Fibroblast of lung (primary cell): ENCODE measurements at regions not wholly inside any gene's neighbourhood (a gene's known extent, or its start where the extent isn't known, plus 50 kb on each side); places are given as distances from the start of the nearest gene placed in this dataset.
A peak's percentile ranks its signal among the peaks of the same experiment; 100 is the strongest.

ENCODE experiments used
- DNase-seq, 2 donors: peaks; one replicate each; pipeline versions ENCODE4 v3.0.0 to v3.0.0-alpha.2; 2010; ENCODE audit warnings: low read depth in 2 of 2
- H2AFZ ChIP-seq: 2 replicates; pipeline ENCODE4 v1.5.1; 2012; ENCODE audit warnings: low read length, control low read depth, inconsistent platforms
- H3K27ac ChIP-seq: 2 replicates; pipeline ENCODE4 v1.5.1; 2011; ENCODE audit warnings: low read length, control low read depth; ENCODE audit not compliant: insufficient read depth
- H3K27me3 ChIP-seq: 2 replicates; pipeline ENCODE4 v1.5.1; 2011; ENCODE audit warnings: mild to moderate bottlenecking, low read length; ENCODE audit not compliant: control insufficient read depth, insufficient read depth
- H3K36me3 ChIP-seq: 2 replicates; pipeline ENCODE4 v1.5.1; 2011; ENCODE audit warnings: low read length; ENCODE audit not compliant: control insufficient read depth, insufficient read depth
- H3K4me1 ChIP-seq: 2 replicates; pipeline ENCODE4 v1.5.1; 2011; ENCODE audit warnings: low read length; ENCODE audit not compliant: control insufficient read depth, insufficient read depth; ENCODE audit errors: extremely low read depth
- H3K4me2 ChIP-seq: 2 replicates; pipeline ENCODE4 v1.5.1; 2011; ENCODE audit warnings: low read length, control low read depth; ENCODE audit not compliant: insufficient read depth; ENCODE audit errors: extremely low read depth
- H3K4me3 ChIP-seq, 4 experiments: fragments of 200-600 bp in 1 of 4; sonication (generic) in 1 of 4; replicated peaks in 1 of 4; 2 replicates each; pipeline ENCODE4 v1.5.1; 2011 to 2016; ENCODE audit warnings: low read length in 4 of 4, low read depth in 3 of 4, mild to moderate bottlenecking in 3 of 4, control low read depth in 2 of 4, inconsistent platforms in 1 of 4, mixed read lengths in 1 of 4; ENCODE audit not compliant: insufficient read depth in 1 of 4; ENCODE audit errors: control extremely low read depth in 1 of 4
- H3K79me2 ChIP-seq: 2 replicates; pipeline ENCODE4 v1.5.1; 2012; ENCODE audit warnings: mild to moderate bottlenecking, low read length, inconsistent platforms; ENCODE audit not compliant: control insufficient read depth, insufficient read depth
- H3K9ac ChIP-seq: 2 replicates; pipeline ENCODE4 v1.5.1; 2011; ENCODE audit warnings: mild to moderate bottlenecking, low read length, control low read depth; ENCODE audit not compliant: insufficient read depth
- H3K9me3 ChIP-seq: 2 replicates; pipeline ENCODE4 v1.5.1; 2012; ENCODE audit warnings: low read depth, low read length; ENCODE audit not compliant: control insufficient read depth, insufficient read depth
- H4K20me1 ChIP-seq: 2 replicates; pipeline ENCODE4 v1.5.1; 2011; ENCODE audit warnings: low read length; ENCODE audit not compliant: control insufficient read depth, insufficient read depth; ENCODE audit errors: extremely low read depth
- EZH2 ChIP-seq: IDR thresholded peaks from 2 replicates; pipeline ENCODE4 v1.5.1; 2012; ENCODE audit warnings: low read length, control low read depth, mild to moderate bottlenecking; ENCODE audit errors: missing control alignments
- TF ChIP-seq, protein P1 (sequence below), 2 donors: IDR thresholded peaks in 1 of 2; conservative IDR thresholded peaks in 1 of 2; 1 replicate in 1 of 2; 2 replicates in 1 of 2; pipeline ENCODE4 v1.5.1; 2011 to 2012; ENCODE audit warnings: low read length in 2 of 2, control low read depth in 1 of 2, inconsistent platforms in 1 of 2, low read depth in 1 of 2, mild to moderate bottlenecking in 1 of 2

GRCh38 chr2:217552081-217552480, 450.7 kb downstream of the TNS1 start:
- Histone ChIP-seq H3K9me3 (no peaks in the 10 kb centered on the region), H3K27me3 (no peaks in the 10 kb centered on the region), H2AFZ (no peak overlapping the region), H3K4me1 (peaks cover 4% of the 10 kb centered on the region), H3K79me2 (no peaks in the 10 kb centered on the region), H3K4me3 (no peak overlapping the region), H3K4me2 (no peak overlapping the region), H3K27ac (no peak overlapping the region), H3K36me3 (no peaks in the 10 kb centered on the region), H4K20me1 (no peaks in the 10 kb centered on the region), H3K9ac (no peak overlapping the region)
- DNase-seq: peak in 1 of 2 donors; percentile 28
- TF ChIP-seq EZH2: no peak
- TF ChIP-seq, protein P1, sequence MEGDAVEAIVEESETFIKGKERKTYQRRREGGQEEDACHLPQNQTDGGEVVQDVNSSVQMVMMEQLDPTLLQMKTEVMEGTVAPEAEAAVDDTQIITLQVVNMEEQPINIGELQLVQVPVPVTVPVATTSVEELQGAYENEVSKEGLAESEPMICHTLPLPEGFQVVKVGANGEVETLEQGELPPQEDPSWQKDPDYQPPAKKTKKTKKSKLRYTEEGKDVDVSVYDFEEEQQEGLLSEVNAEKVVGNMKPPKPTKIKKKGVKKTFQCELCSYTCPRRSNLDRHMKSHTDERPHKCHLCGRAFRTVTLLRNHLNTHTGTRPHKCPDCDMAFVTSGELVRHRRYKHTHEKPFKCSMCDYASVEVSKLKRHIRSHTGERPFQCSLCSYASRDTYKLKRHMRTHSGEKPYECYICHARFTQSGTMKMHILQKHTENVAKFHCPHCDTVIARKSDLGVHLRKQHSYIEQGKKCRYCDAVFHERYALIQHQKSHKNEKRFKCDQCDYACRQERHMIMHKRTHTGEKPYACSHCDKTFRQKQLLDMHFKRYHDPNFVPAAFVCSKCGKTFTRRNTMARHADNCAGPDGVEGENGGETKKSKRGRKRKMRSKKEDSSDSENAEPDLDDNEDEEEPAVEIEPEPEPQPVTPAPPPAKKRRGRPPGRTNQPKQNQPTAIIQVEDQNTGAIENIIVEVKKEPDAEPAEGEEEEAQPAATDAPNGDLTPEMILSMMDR (conservative IDR thresholded peaks at IDR 0.05 in 1 of 2, IDR thresholded peaks at IDR 0.05 in 1 of 2; ENCODE audit: low read depth in 1 of 2, low read length in 2 of 2): no peak

DNA sequence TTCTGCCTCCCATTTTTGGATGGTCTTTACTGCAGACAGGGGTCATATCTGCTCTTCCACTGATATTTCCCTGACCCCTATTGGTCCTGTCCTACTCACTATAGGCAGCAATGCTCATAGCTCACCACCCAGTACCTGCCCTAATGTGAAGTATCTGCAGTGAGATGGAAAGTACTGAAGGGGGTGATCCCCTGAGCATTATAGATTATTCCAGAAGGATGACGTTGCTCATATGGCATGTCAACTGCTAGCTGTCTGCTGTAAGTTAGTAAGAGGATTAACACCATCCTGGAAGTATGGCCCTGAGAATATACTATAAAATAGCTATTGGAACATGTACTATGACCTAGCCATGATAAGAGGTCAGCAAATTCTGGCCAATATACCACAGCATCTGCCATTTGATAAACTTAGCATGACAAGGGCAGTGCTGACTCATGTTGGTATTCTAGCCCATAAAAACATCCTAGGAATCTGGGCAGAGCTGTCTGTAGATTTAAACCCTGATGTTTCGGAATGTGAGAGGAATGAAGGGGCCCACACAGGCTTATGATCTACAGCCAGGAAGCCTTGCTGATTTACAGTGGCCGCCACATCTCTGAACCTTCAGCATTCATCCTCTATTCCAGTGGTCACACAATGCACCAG, 451.4 kb downstream of the TNS1 start:
- H3K27ac ChIP-seq: no peak overlapping the region
- H3K9me3 ChIP-seq: no peaks in the 10 kb centered on the region
- H3K4me1 ChIP-seq: peaks cover 4% of the 10 kb centered on the region
- H3K4me2 ChIP-seq: peak overlapping the region; percentile 18
- no peaks in the 10 kb centered on the region for H3K79me2 ChIP-seq
- no peaks in the 10 kb centered on the region for H4K20me1 ChIP-seq
- no peak overlapping the region for H3K4me3 ChIP-seq
- TF ChIP-seq, protein P1 (conservative IDR thresholded peaks at IDR 0.05 in 1 of 2, IDR thresholded peaks at IDR 0.05 in 1 of 2; ENCODE audit: low read depth in 1 of 2, low read length in 2 of 2): no peak
- no peak for TF ChIP-seq EZH2
- no peak overlapping the region for H2AFZ ChIP-seq
- H3K27me3 ChIP-seq: no peaks in the 10 kb centered on the region
- DNase-seq: peak; percentile 17 to 86
- no peak overlapping the region for H3K9ac ChIP-seq
- H3K36me3 ChIP-seq: no peaks in the 10 kb centered on the region

DNA sequence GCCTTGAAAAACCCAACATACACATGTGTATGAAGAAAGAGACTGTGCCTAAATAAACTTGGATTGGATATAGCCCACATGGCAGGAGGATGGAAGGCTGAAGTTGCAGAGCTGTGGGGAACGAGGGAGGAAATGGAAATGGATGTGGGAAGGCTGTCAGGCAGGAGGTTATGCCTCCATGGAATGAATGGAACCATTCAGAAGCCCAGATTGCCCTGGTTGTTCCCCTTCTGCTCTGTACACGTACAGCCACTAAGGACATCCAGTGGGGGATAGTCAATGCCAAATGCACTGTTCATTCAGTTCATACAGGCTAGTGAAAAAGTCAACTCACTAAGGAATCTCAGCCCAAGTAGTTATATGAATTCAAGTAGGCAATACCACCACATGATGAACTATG, 463.7 kb downstream of the TNS1 start:
- TF ChIP-seq, protein P1 (conservative IDR thresholded peaks at IDR 0.05 in 1 of 2, IDR thresholded peaks at IDR 0.05 in 1 of 2; ENCODE audit: low read depth in 1 of 2, low read length in 2 of 2): no peak
- no peak for TF ChIP-seq EZH2
- no peak overlapping the region for H2AFZ ChIP-seq
- H3K4me2 ChIP-seq: no peak overlapping the region
- H3K79me2 ChIP-seq: no peaks in the 10 kb centered on the region
- no peaks in the 10 kb centered on the region for H3K9me3 ChIP-seq
- H3K4me1 ChIP-seq: no peaks in the 10 kb centered on the region
- H4K20me1 ChIP-seq: no peaks in the 10 kb centered on the region
- no peak for DNase-seq
- H3K36me3 ChIP-seq: no peaks in the 10 kb centered on the region
- H3K27ac ChIP-seq: no peak overlapping the region
- no peaks in the 10 kb centered on the region for H3K27me3 ChIP-seq
- H3K4me3 ChIP-seq: no peak overlapping the region
- no peak overlapping the region for H3K9ac ChIP-seq
